GM13977 (cell line): ENCODE measurements at regions not wholly inside any gene's neighbourhood (a gene's known extent, or its start where the extent isn't known, plus 50 kb on each side); places are given as distances from the start of the nearest gene placed in this dataset.

Source experiments
- DNase-seq: peaks from one replicate; pipeline ENCODE4 v3.0.0; 2012; ENCODE audit warnings: low spot score
- CTCF ChIP-seq: IDR thresholded peaks from 2 replicates; pipeline ENCODE4 v1.5.1; 2012; ENCODE audit warnings: mild to moderate bottlenecking, control low read depth; ENCODE audit not compliant: insufficient read depth; ENCODE audit errors: extremely low read depth, missing control alignments
- in situ Hi-C: fragments of 300-500 bp; cut with MboI; formaldehyde crosslinking; loops from one replicate; pipeline ENCODE4 v1.12.0; 2022; ENCODE audit warnings: low sequenced_read_pairs, low pct_unique_long_range_greater_than_20kb, mixed read lengths, inconsistent platforms; ENCODE audit not compliant: unreplicated experiment

- DNase-seq, result no peak
- in situ Hi-C loops, result no loop called here
- TF ChIP-seq CTCF, result no peak
Measured at GRCh38 chr2:215530191-215530968, 94.5 kb upstream of the FN1 start.

GRCh38 chr2:215529271-215529670 lies 93.4 kb upstream of the FN1 start:
- no peak for TF ChIP-seq CTCF
- in situ Hi-C loops, result no loop called here
- no peak for DNase-seq

- in situ Hi-C loops, result no loop called here
- no peak for DNase-seq
Measured at GRCh38 chr2:215528555-215528954, 92.7 kb upstream of the FN1 start.

GRCh38 chr2:215527736-215528135 lies 91.9 kb upstream of the FN1 start:
- TF ChIP-seq CTCF, result no peak
- no peak for DNase-seq
- in situ Hi-C loops, result no loop called here

More at GRCh38 chr2:215528555-215528954, 92.7 kb upstream of the FN1 start:
- no peak for TF ChIP-seq CTCF

GRCh38 chr2:215526341-215526740 lies 90.5 kb upstream of the FN1 start:
- TF ChIP-seq CTCF, result no peak
- DNase-seq, result no peak
- in situ Hi-C loops, result no loop called here

- in situ Hi-C loops, result no loop called here
- no peak for TF ChIP-seq CTCF
- DNase-seq, result no peak
Measured at GRCh38 chr2:215522237-215522636, 86.4 kb upstream of the FN1 start.
